GM13976 (cell line): ENCODE measurements at regions not wholly inside any gene's neighbourhood (a gene's known extent, or its start where the extent isn't known, plus 50 kb on each side); places are given as distances from the start of the nearest gene placed in this dataset.

Experiments used
- DNase-seq: peaks from one replicate; pipeline ENCODE4 v3.0.0; 2012; ENCODE audit warnings: low spot score
- in situ Hi-C: fragments of 300-500 bp; cut with MboI; formaldehyde crosslinking; loops from one replicate; pipeline ENCODE4 v1.12.0; 2022; ENCODE audit warnings: low sequenced_read_pairs, mixed read lengths, inconsistent platforms; ENCODE audit not compliant: unreplicated experiment
- TF ChIP-seq, protein P1 (sequence below): IDR thresholded peaks from 2 replicates; pipeline ENCODE4 v1.5.1; 2012; ENCODE audit warnings: borderline replicate concordance, mild to moderate bottlenecking; ENCODE audit not compliant: insufficient read depth; ENCODE audit errors: extremely low read depth, missing control alignments, control extremely low read depth

DNA sequence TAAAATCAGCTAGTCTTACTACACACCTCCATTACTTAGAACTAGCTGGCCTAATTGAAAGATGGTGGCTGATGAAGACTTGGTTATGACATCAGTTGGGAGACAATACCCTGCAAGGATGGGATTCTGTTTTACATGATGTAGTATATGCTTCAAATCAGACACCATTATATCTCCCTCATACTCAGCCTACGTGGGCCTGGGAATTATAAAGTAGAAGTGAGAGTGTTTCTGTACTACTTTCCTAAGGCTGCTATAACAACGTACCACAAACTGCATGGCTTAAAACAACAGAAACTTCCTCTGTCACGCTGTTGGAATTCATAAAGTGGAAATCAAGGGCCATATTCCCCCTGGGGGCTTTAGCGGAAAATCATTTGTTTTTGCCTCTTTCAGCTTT lies 190.4 kb downstream of the PAH start:
- no peak for DNase-seq
- TF ChIP-seq, protein P1, sequence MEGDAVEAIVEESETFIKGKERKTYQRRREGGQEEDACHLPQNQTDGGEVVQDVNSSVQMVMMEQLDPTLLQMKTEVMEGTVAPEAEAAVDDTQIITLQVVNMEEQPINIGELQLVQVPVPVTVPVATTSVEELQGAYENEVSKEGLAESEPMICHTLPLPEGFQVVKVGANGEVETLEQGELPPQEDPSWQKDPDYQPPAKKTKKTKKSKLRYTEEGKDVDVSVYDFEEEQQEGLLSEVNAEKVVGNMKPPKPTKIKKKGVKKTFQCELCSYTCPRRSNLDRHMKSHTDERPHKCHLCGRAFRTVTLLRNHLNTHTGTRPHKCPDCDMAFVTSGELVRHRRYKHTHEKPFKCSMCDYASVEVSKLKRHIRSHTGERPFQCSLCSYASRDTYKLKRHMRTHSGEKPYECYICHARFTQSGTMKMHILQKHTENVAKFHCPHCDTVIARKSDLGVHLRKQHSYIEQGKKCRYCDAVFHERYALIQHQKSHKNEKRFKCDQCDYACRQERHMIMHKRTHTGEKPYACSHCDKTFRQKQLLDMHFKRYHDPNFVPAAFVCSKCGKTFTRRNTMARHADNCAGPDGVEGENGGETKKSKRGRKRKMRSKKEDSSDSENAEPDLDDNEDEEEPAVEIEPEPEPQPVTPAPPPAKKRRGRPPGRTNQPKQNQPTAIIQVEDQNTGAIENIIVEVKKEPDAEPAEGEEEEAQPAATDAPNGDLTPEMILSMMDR: no peak
- in situ Hi-C loops: no loop called here

DNA sequence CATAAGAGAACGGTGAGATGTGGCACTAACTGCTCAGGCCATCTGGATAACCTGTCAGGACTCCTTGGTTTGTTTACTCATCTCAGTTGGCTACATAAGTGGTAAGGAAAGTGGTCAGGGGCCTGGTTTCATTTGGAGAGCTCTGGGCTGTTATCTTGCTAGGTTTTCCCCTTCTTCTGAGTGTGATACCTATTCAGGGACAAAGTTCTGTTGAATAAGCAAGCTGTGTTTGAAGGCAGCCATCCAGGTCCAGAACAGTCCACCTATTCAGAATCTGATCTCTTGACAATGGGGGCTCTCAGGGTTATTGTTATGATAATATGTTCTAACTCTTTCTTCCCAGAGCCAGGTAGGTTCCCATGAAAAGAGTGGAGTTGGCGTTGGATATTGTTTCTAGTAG lies 194.9 kb downstream of the PAH start:
- in situ Hi-C loops: no loop called here
- no peak for DNase-seq
- TF ChIP-seq, protein P1: no peak

GRCh38 chr12:102708108-102708507 lies 208.9 kb downstream of the PAH start:
- no peak for DNase-seq
- TF ChIP-seq, protein P1: no peak
- in situ Hi-C loops: no loop called here

- DNase-seq: peak; percentile 53
- in situ Hi-C loops: no loop called here
- TF ChIP-seq, protein P1: peak; percentile 35
Measured at GRCh38 chr12:102702447-102703114, 214.5 kb downstream of the PAH start.

DNA sequence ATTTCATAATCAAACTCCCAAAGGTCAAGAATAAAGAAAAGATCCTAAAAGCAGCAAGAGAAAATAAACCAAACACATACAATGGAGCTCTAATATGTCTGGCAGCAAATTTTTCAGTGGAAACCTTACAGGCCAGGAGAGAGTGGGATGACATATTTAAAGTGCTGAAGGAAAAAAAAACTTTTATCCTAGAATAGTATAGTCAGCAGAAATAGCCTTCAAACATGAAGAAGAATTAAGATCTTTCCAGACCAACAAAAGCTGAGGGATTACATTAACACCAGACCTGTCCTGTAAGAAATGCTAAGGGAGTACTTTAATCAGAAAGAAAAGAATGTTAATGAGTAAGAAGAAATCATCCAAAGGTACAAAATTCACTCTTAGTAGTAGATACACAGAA lies 215.7 kb upstream of the IGF1 start:
- no peak for DNase-seq
- in situ Hi-C loops: no loop called here
- TF ChIP-seq, protein P1: no peak

DNA sequence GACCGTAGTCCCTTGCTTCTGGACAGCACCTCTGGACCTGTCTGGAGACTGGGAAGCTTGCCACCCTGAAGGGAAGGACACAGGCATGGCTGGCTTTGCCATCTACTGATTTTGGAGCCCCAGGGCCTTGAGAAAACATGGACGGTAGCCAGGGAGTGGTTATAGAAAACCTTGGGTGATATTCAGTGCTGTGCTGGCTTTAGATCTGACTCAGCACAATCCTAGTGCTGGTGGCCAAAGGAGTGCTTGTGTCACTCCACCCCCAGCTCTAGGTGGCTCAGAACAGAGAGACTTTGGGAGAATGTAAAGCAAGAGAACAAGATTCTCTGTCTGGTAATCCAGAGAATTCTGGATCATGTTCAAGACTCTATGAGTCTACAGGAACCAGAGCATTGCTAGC lies 214.5 kb upstream of the IGF1 start:
- DNase-seq: no peak
- TF ChIP-seq, protein P1: no peak
- in situ Hi-C loops: no loop called here
